Right atrium auricular region (tissue), 2 donors: ENCODE measurements at regions not wholly inside any gene's neighbourhood (a gene's known extent, or its start where the extent isn't known, plus 50 kb on each side); places are given as distances from the start of the nearest gene placed in this dataset.
"Not testable (repeated sequence)": the region's sequence is repeated elsewhere in the genome, so short reads cannot be mapped to it uniquely, and the experiment has no call there.

Experiments used
- DNase-seq: peaks from one replicate; pipeline ENCODE4 v3.0.0-alpha.2; 2019; ENCODE audit warnings: low spot score
- H3K27ac ChIP-seq, 2 donors: fragments of 200-600 bp; sonication (generic); 1 replicate in 1 of 2; 2 replicates in 1 of 2; pipeline ENCODE4 v1.5.1; 2016 to 2019
- H3K27me3 ChIP-seq, 2 donors: fragments of 200-600 bp; sonication (generic); one replicate each; pipeline versions ENCODE4 v1.5.1 to v1.6.0; 2017 to 2019
- H3K36me3 ChIP-seq: fragments of 200-600 bp; sonication (generic); one replicate; pipeline ENCODE4 v1.5.1; 2016
- H3K4me1 ChIP-seq, 2 donors: fragments of 200-600 bp; sonication (generic); one replicate each; pipeline versions ENCODE4 v1.5.1 to v1.6.0; 2017 to 2019
- H3K4me3 ChIP-seq, 2 donors: fragments of 200-600 bp; sonication (generic); 1 replicate in 1 of 2; 2 replicates in 1 of 2; pipeline ENCODE4 v1.5.1; 2017 to 2019; ENCODE audit warnings: mild to moderate bottlenecking in 1 of 2, moderate library complexity in 1 of 2
- H3K9me3 ChIP-seq, 2 donors: fragments of 200-600 bp; sonication (generic); one replicate each; pipeline ENCODE4 v1.5.1; 2019
- CTCF ChIP-seq, 2 donors: fragments of 200-600 bp; sonication (generic); IDR thresholded peaks; one replicate each; pipeline ENCODE4 v1.5.1; 2019; ENCODE audit warnings: antibody characterized with exemption in 2 of 2

- DNase-seq: no peak
- H3K4me1 ChIP-seq: peaks cover 0 to 11% of the 10 kb centered on the region in 2 donors
- no peak for TF ChIP-seq CTCF (IDR thresholded peaks at IDR 0.05)
These were observed 66.0 kb upstream of the TENM4 start for GRCh38 chr11:79506734-79507344.

GRCh38 chr11:79506124-79506523 lies 65.3 kb upstream of the TENM4 start:
- Histone ChIP-seq H3K27ac (no peak overlapping the region), H3K4me3 (no peak overlapping the region), H3K27me3 (no peaks in the 10 kb centered on the region), H3K36me3 (no peaks in the 10 kb centered on the region), H3K9me3 (no peaks in the 10 kb centered on the region), H3K4me1 (peaks cover 0 to 11% of the 10 kb centered on the region in 2 donors)
- TF ChIP-seq CTCF (IDR thresholded peaks at IDR 0.05): no peak
- DNase-seq: no peak

More at GRCh38 chr11:79506734-79507344, 66.0 kb upstream of the TENM4 start:
- Histone ChIP-seq H3K27ac (no peak overlapping the region), H3K36me3 (no peaks in the 10 kb centered on the region), H3K9me3 (no peaks in the 10 kb centered on the region), H3K27me3 (no peaks in the 10 kb centered on the region), H3K4me3 (no peak overlapping the region)

GRCh38 chr11:79503028-79503427 lies 62.2 kb upstream of the TENM4 start:
- TF ChIP-seq CTCF (IDR thresholded peaks at IDR 0.05): no peak
- Histone ChIP-seq H3K9me3 (no peaks in the 10 kb centered on the region), H3K4me3 (no peak overlapping the region), H3K36me3 (no peaks in the 10 kb centered on the region), H3K4me1 (peaks cover 0 to 11% of the 10 kb centered on the region in 2 donors), H3K27me3 (no peaks in the 10 kb centered on the region), H3K27ac (no peak overlapping the region)
- DNase-seq: no peak

- DNase-seq: no peak
- TF ChIP-seq CTCF (IDR thresholded peaks at IDR 0.05): no peak
- H3K27ac ChIP-seq: no peak overlapping the region
- H3K4me3 ChIP-seq: no peak overlapping the region
- H3K9me3 ChIP-seq: peaks cover 0 to 10% of the 10 kb centered on the region in 2 donors
- H3K4me1 ChIP-seq: peaks cover 0 to 11% of the 10 kb centered on the region in 2 donors
- H3K27me3 ChIP-seq: no peaks in the 10 kb centered on the region
- H3K36me3 ChIP-seq: no peaks in the 10 kb centered on the region
These were observed 60.9 kb upstream of the TENM4 start for GRCh38 chr11:79501707-79502106.

GRCh38 chr11:79499929-79500328 lies 59.1 kb upstream of the TENM4 start:
- H3K27me3 ChIP-seq, H3K36me3 ChIP-seq, H3K27ac ChIP-seq, H3K4me3 ChIP-seq, DNase-seq: not testable (repeated sequence)
- peaks cover 0 to 10% of the 10 kb centered on the region in 2 donors for H3K9me3 ChIP-seq
- H3K4me1 ChIP-seq: peaks cover 0 to 11% of the 10 kb centered on the region in 2 donors

- no peak for DNase-seq
- no peaks in the 10 kb centered on the region for H3K27me3 ChIP-seq
- H3K4me1 ChIP-seq: peaks cover 0 to 10% of the 10 kb centered on the region in 2 donors
- peaks cover 0 to 10% of the 10 kb centered on the region in 2 donors for H3K9me3 ChIP-seq
- H3K36me3 ChIP-seq: no peaks in the 10 kb centered on the region
- H3K27ac ChIP-seq: no peak overlapping the region
- no peak for TF ChIP-seq CTCF (IDR thresholded peaks at IDR 0.05)
- no peak overlapping the region for H3K4me3 ChIP-seq
These were observed 57.8 kb upstream of the TENM4 start for GRCh38 chr11:79498667-79499066.
